HepG2 (cell line): ENCODE measurements at regions not wholly inside any gene's neighbourhood (a gene's known extent, or its start where the extent isn't known, plus 50 kb on each side); places are given as distances from the start of the nearest gene placed in this dataset.

ENCODE experiments used
- ATAC-seq: fragments of 200-7000 bp; cut with Tn5 transposase; 3 replicates; pipeline ENCODE4 v1.9.1; 2020; ENCODE audit warnings: mild to moderate bottlenecking, moderate library complexity
- BruUV-seq: library from RNA; stranded (reverse); fragments of 400-500 nt; replicated peaks from 2 replicates; lab custom pipeline; 2021; lab: Mats Ljungman, UMichigan
- CTCF ChIA-PET: fragments of 300-600 bp; formaldehyde crosslinking; extraction: SDS; loops from one replicate; lab custom pipeline; 2021; ENCODE audit warnings: low total read pairs, inconsistent platforms, low intra/inter-chr PET ratio; lab: Yijun Ruan, JAX
- POLR2A ChIA-PET: fragments of 350-600 bp; sonication (Branson Sonifier 250); formaldehyde crosslinking; loops from one replicate; lab custom pipeline; 2020; ENCODE audit warnings: antibody characterized with exemption, inconsistent platforms; lab: Yijun Ruan, JAX
- DNase-seq: peaks from one replicate; pipeline ENCODE4 v3.0.0-alpha.2; 2015; ENCODE audit warnings: low spot score
- FAIRE-seq: peaks from 3 replicates; lab custom pipeline; 2011; peaks lifted over from hg19 to GRCh38; lab: Jason Lieb, UNC
- H2AFZ ChIP-seq: one replicate; pipeline ENCODE4 v1.6.1; 2011; ENCODE audit warnings: low read length, inconsistent platforms
- H3K27ac ChIP-seq: fragments of 300-600 bp; 3 replicates; pipeline ENCODE4 v1.8.0; 2011; ENCODE audit warnings: mixed run types, mild to moderate bottlenecking, mixed read lengths, low read length, inconsistent platforms; ENCODE audit not compliant: insufficient read depth; ENCODE audit errors: extremely low read length
- H3K27me3 ChIP-seq, 2 experiments: fragments of 200-600 bp in 1 of 2; 2 replicates in 1 of 2; 3 replicates in 1 of 2; pipeline versions ENCODE4 v1.6.0 to v1.8.0; 2011; ENCODE audit warnings: low read length in 2 of 2, mild to moderate bottlenecking in 2 of 2, moderate library complexity in 2 of 2, inconsistent platforms in 1 of 2; ENCODE audit not compliant: insufficient read depth in 2 of 2, control insufficient read depth in 1 of 2
- H3K36me3 ChIP-seq, 2 experiments: fragments of 200-600 bp in 1 of 2; replicated peaks in 1 of 2; 2 replicates in 1 of 2; 3 replicates in 1 of 2; pipeline versions ENCODE4 v1.5.1 to v1.8.0; 2011; ENCODE audit warnings: low read length in 2 of 2, inconsistent platforms in 1 of 2; ENCODE audit not compliant: insufficient read depth in 2 of 2, control insufficient read depth in 1 of 2
- H3K4me1 ChIP-seq: 2 replicates; pipeline ENCODE4 v1.5.1; 2012; ENCODE audit warnings: low read length, inconsistent platforms; ENCODE audit not compliant: insufficient read depth
- H3K4me2 ChIP-seq: 2 replicates; pipeline ENCODE4 v1.6.0; 2011; ENCODE audit warnings: low read depth, low read length, inconsistent platforms
- H3K4me3 ChIP-seq, 3 experiments: fragments of 200-600 bp in 1 of 3; sonication (generic), shearing (Covaris generic) in 1 of 3; replicated peaks in 1 of 3; 2 replicates each; pipeline ENCODE4 v1.5.1; 2011 to 2016; ENCODE audit warnings: low read length in 3 of 3, inconsistent platforms in 2 of 3, low read depth in 2 of 3, mild to moderate bottlenecking in 2 of 3, control low read depth in 1 of 3, mixed read lengths in 1 of 3; ENCODE audit not compliant: insufficient read depth in 1 of 3
- H3K79me2 ChIP-seq: one replicate; pipeline ENCODE4 v1.6.1; 2011; ENCODE audit warnings: low read length, inconsistent platforms; ENCODE audit not compliant: insufficient read depth
- H3K9ac ChIP-seq: 2 replicates; pipeline ENCODE4 v1.6.0; 2011; ENCODE audit warnings: mild to moderate bottlenecking, low read depth, low read length, inconsistent platforms; ENCODE audit not compliant: insufficient read depth
- H3K9me3 ChIP-seq: 2 replicates; pipeline ENCODE4 v1.5.1; 2012; ENCODE audit warnings: mild to moderate bottlenecking, low read length
- H4K20me1 ChIP-seq: 2 replicates; pipeline ENCODE4 v1.6.0; 2011; ENCODE audit warnings: inconsistent platforms, mild to moderate bottlenecking, low read length, moderate library complexity; ENCODE audit not compliant: insufficient read depth
- ZBTB3 ChIP-seq: sonication (generic); formaldehyde crosslinking; IDR thresholded peaks from 2 replicates; pipeline ENCODE4 v1.4.0; 2020; ENCODE audit warnings: low read depth, mild to moderate bottlenecking, moderate library complexity, missing genetic modification reagents, borderline replicate concordance
- ZFX ChIP-seq: sonication (generic); formaldehyde crosslinking; IDR thresholded peaks from 2 replicates; pipeline ENCODE4 v1.4.0; 2020; ENCODE audit warnings: mild to moderate bottlenecking, low read depth, missing genetic modification reagents, moderate library complexity
- ZNF264 ChIP-seq: sonication (generic); formaldehyde crosslinking; IDR thresholded peaks from 2 replicates; pipeline ENCODE4 v1.4.0; 2020; ENCODE audit warnings: missing genetic modification reagents
- ZNF678 ChIP-seq: sonication (generic); formaldehyde crosslinking; IDR thresholded peaks from 2 replicates; pipeline ENCODE4 v1.4.0; 2020; ENCODE audit warnings: mild to moderate bottlenecking, missing genetic modification reagents
- ZNF724P ChIP-seq: sonication (generic); formaldehyde crosslinking; IDR thresholded peaks from 2 replicates; pipeline ENCODE4 v1.8.0; 2022; ENCODE audit warnings: missing genetic modification reagents, borderline replicate concordance
- WGBS: methylation state at CpG from one replicate; pipeline ENCODE4 v1.1.6; 2017; ENCODE audit warnings: low lambda C conversion rate; 5-methylcytosine and 5-hydroxymethylcytosine counted together
- in situ Hi-C: cut with HindIII; loops from 2 replicates; pipeline ENCODE4 v1.10.0; 2017; ENCODE audit warnings: low pct_unique_long_range_greater_than_20kb; ENCODE audit not compliant: extremely low pct_ligation_motif_present
- intact Hi-C: fragments of 100-400 bp; cut with micrococcal nuclease; formaldehyde crosslinking; loops from one replicate; pipeline ENCODE4 v1.10.0; 2022; ENCODE audit not compliant: unreplicated experiment
- TF ChIP-seq, protein P1 (sequence below): sonication (generic); formaldehyde crosslinking; IDR thresholded peaks from 2 replicates; pipeline ENCODE4 v1.5.1; 2020; ENCODE audit warnings: mild to moderate bottlenecking, missing genetic modification reagents, moderate library complexity
- TF ChIP-seq, protein P2 (sequence below): sonication (generic); formaldehyde crosslinking; IDR thresholded peaks from 2 replicates; pipeline ENCODE4 v1.9.0; 2021; ENCODE audit warnings: mild to moderate bottlenecking, missing genetic modification reagents
- TF ChIP-seq, protein P3 (sequence below): sonication (generic); formaldehyde crosslinking; IDR thresholded peaks from 2 replicates; pipeline ENCODE4 v1.5.0; 2020; ENCODE audit warnings: mild to moderate bottlenecking, missing genetic modification reagents

DNA sequence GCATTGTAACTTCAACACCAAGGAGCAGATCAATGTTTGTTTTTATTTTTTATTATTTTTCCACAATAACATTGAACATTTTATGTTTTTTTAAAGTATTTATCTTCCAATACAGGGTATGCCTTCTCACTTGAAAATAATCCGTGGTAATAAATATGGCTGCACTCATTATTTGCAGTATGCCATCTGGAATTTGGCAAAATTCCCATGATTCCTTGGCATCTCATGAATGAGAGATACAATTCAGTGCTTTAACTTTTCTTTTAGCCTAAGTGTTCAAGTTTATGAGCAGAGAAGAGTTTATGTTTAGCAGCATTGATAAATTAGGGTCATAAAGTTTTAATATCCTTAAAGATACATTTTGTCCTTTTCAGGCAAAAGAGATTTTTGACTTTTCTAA, 1109.6 kb upstream of the ATXN8OS start:
- ATAC-seq = no peak
- H3K4me3 ChIP-seq = no peak overlapping the region
- H3K9me3 ChIP-seq = peaks cover 20% of the 10 kb centered on the region; the same call in 1 of the 2 replicates
- no peaks in the 10 kb centered on the region for H3K36me3 ChIP-seq
- intact Hi-C loops = no loop called here
- H3K27ac ChIP-seq = no peak overlapping the region
- BruUV-seq = no TSS peak
- POLR2A ChIA-PET = no interaction called here
- TF ChIP-seq, protein P1, sequence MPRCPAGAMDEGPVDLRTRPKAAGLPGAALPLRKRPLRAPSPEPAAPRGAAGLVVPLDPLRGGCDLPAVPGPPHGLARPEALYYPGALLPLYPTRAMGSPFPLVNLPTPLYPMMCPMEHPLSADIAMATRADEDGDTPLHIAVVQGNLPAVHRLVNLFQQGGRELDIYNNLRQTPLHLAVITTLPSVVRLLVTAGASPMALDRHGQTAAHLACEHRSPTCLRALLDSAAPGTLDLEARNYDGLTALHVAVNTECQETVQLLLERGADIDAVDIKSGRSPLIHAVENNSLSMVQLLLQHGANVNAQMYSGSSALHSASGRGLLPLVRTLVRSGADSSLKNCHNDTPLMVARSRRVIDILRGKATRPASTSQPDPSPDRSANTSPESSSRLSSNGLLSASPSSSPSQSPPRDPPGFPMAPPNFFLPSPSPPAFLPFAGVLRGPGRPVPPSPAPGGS = no peak
- TF ChIP-seq ZNF724P = no peak
- TF ChIP-seq ZFX (CRISPR knock-in tag) = no peak
- TF ChIP-seq, protein P2, sequence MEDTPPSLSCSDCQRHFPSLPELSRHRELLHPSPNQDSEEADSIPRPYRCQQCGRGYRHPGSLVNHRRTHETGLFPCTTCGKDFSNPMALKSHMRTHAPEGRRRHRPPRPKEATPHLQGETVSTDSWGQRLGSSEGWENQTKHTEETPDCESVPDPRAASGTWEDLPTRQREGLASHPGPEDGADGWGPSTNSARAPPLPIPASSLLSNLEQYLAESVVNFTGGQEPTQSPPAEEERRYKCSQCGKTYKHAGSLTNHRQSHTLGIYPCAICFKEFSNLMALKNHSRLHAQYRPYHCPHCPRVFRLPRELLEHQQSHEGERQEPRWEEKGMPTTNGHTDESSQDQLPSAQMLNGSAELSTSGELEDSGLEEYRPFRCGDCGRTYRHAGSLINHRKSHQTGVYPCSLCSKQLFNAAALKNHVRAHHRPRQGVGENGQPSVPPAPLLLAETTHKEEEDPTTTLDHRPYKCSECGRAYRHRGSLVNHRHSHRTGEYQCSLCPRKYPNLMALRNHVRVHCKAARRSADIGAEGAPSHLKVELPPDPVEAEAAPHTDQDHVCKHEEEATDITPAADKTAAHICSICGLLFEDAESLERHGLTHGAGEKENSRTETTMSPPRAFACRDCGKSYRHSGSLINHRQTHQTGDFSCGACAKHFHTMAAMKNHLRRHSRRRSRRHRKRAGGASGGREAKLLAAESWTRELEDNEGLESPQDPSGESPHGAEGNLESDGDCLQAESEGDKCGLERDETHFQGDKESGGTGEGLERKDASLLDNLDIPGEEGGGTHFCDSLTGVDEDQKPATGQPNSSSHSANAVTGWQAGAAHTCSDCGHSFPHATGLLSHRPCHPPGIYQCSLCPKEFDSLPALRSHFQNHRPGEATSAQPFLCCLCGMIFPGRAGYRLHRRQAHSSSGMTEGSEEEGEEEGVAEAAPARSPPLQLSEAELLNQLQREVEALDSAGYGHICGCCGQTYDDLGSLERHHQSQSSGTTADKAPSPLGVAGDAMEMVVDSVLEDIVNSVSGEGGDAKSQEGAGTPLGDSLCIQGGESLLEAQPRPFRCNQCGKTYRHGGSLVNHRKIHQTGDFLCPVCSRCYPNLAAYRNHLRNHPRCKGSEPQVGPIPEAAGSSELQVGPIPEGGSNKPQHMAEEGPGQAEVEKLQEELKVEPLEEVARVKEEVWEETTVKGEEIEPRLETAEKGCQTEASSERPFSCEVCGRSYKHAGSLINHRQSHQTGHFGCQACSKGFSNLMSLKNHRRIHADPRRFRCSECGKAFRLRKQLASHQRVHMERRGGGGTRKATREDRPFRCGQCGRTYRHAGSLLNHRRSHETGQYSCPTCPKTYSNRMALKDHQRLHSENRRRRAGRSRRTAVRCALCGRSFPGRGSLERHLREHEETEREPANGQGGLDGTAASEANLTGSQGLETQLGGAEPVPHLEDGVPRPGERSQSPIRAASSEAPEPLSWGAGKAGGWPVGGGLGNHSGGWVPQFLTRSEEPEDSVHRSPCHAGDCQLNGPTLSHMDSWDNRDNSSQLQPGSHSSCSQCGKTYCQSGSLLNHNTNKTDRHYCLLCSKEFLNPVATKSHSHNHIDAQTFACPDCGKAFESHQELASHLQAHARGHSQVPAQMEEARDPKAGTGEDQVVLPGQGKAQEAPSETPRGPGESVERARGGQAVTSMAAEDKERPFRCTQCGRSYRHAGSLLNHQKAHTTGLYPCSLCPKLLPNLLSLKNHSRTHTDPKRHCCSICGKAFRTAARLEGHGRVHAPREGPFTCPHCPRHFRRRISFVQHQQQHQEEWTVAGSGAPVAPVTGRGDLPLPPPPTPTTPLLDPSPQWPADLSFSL (CRISPR knock-in tag) = no peak
- TF ChIP-seq ZBTB3 = no peak
- TF ChIP-seq, protein P3, sequence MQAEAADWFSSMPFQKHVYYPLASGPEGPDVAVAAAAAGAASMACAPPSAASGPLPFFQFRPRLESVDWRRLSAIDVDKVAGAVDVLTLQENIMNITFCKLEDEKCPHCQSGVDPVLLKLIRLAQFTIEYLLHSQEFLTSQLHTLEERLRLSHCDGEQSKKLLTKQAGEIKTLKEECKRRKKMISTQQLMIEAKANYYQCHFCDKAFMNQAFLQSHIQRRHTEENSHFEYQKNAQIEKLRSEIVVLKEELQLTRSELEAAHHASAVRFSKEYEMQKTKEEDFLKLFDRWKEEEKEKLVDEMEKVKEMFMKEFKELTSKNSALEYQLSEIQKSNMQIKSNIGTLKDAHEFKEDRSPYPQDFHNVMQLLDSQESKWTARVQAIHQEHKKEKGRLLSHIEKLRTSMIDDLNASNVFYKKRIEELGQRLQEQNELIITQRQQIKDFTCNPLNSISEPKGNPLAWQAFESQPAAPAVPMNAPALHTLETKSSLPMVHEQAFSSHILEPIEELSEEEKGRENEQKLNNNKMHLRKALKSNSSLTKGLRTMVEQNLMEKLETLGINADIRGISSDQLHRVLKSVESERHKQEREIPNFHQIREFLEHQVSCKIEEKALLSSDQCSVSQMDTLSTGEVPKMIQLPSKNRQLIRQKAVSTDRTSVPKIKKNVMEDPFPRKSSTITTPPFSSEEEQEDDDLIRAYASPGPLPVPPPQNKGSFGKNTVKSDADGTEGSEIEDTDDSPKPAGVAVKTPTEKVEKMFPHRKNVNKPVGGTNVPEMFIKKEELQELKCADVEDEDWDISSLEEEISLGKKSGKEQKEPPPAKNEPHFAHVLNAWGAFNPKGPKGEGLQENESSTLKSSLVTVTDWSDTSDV (CRISPR knock-in tag) = no peak
- TF ChIP-seq ZNF678 = no peak
- TF ChIP-seq ZNF264 = no peak
- FAIRE-seq = no peak
- no peaks in the 10 kb centered on the region for H3K79me2 ChIP-seq
- H3K4me1 ChIP-seq = no peaks in the 10 kb centered on the region
- 2% methylated on average over 1 of the region's 1 CpG for WGBS
- H4K20me1 ChIP-seq = no peaks in the 10 kb centered on the region
- in situ Hi-C loops = no loop called here
- H3K27me3 ChIP-seq = no peaks in the 10 kb centered on the region
- DNase-seq = no peak
- CTCF ChIA-PET = no interaction called here
- H2AFZ ChIP-seq = no peak overlapping the region
- H3K4me2 ChIP-seq = no peak overlapping the region
- H3K9ac ChIP-seq = no peak overlapping the region
